ENCODE measurements at regions not wholly inside any gene's neighbourhood (a gene's known extent, or its start where the extent isn't known, plus 50 kb on each side); places are given as distances from the start of the nearest gene placed in this dataset.

DNA sequence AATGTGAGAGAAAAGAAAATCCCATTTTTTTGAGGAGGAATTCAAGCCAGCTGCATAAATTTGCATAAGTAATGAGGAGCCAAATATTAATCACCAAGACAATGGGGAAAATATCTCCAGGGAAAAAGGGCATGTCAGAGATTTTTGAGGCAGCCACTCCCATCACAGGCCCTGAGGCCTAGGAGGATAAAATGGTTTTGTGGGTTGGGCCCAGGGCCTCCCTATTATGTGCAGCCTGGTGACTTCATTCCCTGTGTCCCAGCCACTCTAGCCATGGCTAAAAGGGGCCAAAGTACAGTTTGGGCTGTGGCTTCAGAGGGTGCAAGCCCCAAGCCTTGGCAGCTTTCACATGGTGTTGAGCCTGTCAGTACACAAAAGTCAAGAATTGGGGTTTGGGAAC is 1051.0 kb upstream of the FOXG1 start:
- H3K36me3 ChIP-seq (ENCODE audit: low read length) = no peaks in the 10 kb centered on the region
- no peak overlapping the region for H3K4me3 ChIP-seq (ENCODE audit: insufficient read depth, low read length, poor library complexity, severe bottlenecking)
- H3K27ac ChIP-seq (ENCODE audit: low read depth, low read length) = no peak overlapping the region
- peaks cover 13% of the 10 kb centered on the region; the same call in 1 of the 2 replicates for H3K9me3 ChIP-seq (ENCODE audit: insufficient read depth, low read length)
- no peaks in the 10 kb centered on the region for H3K9me2 ChIP-seq (replicated peaks; ENCODE audit: insufficient read depth, low read length)
- H3F3A ChIP-seq (ENCODE audit: insufficient read depth) = no peaks in the 10 kb centered on the region
- no peaks in the 10 kb centered on the region for H4K20me1 ChIP-seq (ENCODE audit: low read depth, low read length)
- H3K9ac ChIP-seq (ENCODE audit: low read length) = no peak overlapping the region
- H2AFZ ChIP-seq (ENCODE audit: low read depth, low read length, severe bottlenecking) = no peak overlapping the region
- no peaks in the 10 kb centered on the region for H3K27me3 ChIP-seq (ENCODE audit: low read length)
- no peaks in the 10 kb centered on the region for H3K79me2 ChIP-seq (ENCODE audit: insufficient read depth, low read length)
- no peak overlapping the region for H3K4me2 ChIP-seq (ENCODE audit: low read depth, low read length, poor library complexity, severe bottlenecking)
- TF ChIP-seq, protein P1, sequence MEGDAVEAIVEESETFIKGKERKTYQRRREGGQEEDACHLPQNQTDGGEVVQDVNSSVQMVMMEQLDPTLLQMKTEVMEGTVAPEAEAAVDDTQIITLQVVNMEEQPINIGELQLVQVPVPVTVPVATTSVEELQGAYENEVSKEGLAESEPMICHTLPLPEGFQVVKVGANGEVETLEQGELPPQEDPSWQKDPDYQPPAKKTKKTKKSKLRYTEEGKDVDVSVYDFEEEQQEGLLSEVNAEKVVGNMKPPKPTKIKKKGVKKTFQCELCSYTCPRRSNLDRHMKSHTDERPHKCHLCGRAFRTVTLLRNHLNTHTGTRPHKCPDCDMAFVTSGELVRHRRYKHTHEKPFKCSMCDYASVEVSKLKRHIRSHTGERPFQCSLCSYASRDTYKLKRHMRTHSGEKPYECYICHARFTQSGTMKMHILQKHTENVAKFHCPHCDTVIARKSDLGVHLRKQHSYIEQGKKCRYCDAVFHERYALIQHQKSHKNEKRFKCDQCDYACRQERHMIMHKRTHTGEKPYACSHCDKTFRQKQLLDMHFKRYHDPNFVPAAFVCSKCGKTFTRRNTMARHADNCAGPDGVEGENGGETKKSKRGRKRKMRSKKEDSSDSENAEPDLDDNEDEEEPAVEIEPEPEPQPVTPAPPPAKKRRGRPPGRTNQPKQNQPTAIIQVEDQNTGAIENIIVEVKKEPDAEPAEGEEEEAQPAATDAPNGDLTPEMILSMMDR (IDR thresholded peaks at IDR 0.05; ENCODE audit: insufficient read depth, low read length, poor library complexity, severe bottlenecking) = no peak
- TF ChIP-seq EZH2phosphoT487 (conservative IDR thresholded peaks at IDR 0.05; ENCODE audit: low read length) = no peak

DNA sequence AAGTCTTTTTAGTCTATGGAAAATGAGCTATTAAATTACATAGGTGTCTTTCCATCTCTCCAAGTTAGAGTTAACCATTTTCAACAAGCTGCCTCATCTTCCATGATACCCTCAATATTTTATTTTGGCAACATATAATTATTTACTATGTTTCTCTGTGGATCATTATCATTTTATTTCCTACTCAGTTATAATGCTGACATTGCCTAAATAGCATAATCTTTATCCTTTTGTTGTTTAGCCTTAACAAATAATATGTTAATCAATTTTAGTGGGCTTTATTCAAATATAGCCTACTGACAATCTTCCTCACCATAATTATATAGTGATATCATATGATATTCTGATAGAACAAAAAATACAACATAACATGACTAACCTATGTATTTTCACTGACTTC is 1044.8 kb upstream of the FOXG1 start:
- Histone ChIP-seq H3F3A (ENCODE audit: insufficient read depth) (no peaks in the 10 kb centered on the region), H3K9me3 (ENCODE audit: insufficient read depth, low read length) (peaks cover 16% of the 10 kb centered on the region; the same call in 1 of the 2 replicates), H3K4me3 (ENCODE audit: insufficient read depth, low read length, poor library complexity, severe bottlenecking) (no peak overlapping the region), H3K4me2 (ENCODE audit: low read depth, low read length, poor library complexity, severe bottlenecking) (no peak overlapping the region), H4K20me1 (ENCODE audit: low read depth, low read length) (no peaks in the 10 kb centered on the region), H3K27me3 (ENCODE audit: low read length) (no peaks in the 10 kb centered on the region), H3K9ac (ENCODE audit: low read length) (no peak overlapping the region), H3K9me2 (replicated peaks; ENCODE audit: insufficient read depth, low read length) (no peaks in the 10 kb centered on the region), H2AFZ (ENCODE audit: low read depth, low read length, severe bottlenecking) (no peak overlapping the region), H3K79me2 (ENCODE audit: insufficient read depth, low read length) (no peaks in the 10 kb centered on the region), H3K36me3 (ENCODE audit: low read length) (no peaks in the 10 kb centered on the region), H3K27ac (ENCODE audit: low read depth, low read length) (no peak overlapping the region)
- TF ChIP-seq, protein P1 (IDR thresholded peaks at IDR 0.05; ENCODE audit: insufficient read depth, low read length, poor library complexity, severe bottlenecking) = no peak
- no peak for TF ChIP-seq EZH2phosphoT487 (conservative IDR thresholded peaks at IDR 0.05; ENCODE audit: low read length)

DNA sequence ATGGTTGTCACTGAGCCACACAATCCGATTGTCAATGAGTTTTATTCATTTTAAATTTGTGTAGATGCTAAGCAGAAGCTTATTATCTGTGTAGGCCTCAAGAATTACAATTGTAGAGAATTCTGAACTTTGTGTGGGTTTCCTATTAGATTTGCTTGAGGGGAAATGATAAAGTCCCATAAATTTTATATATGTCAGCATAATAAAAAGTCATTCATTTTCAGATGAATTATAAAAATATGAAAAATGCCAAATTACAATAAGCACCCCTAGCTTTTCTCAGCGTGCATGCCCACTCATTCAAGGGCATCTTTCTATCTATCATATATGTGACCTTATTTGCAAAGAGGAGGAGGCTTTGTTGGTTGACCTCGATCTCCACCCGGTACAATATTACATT is 1041.1 kb upstream of the FOXG1 start:
- no peak overlapping the region for H2AFZ ChIP-seq (ENCODE audit: low read depth, low read length, severe bottlenecking)
- H4K20me1 ChIP-seq (ENCODE audit: low read depth, low read length) = no peaks in the 10 kb centered on the region
- no peak overlapping the region for H3K27ac ChIP-seq (ENCODE audit: low read depth, low read length)
- H3K27me3 ChIP-seq (ENCODE audit: low read length) = no peaks in the 10 kb centered on the region
- H3K9me2 ChIP-seq (replicated peaks; ENCODE audit: insufficient read depth, low read length) = no peaks in the 10 kb centered on the region
- TF ChIP-seq, protein P1 (IDR thresholded peaks at IDR 0.05; ENCODE audit: insufficient read depth, low read length, poor library complexity, severe bottlenecking) = no peak
- TF ChIP-seq EZH2phosphoT487 (conservative IDR thresholded peaks at IDR 0.05; ENCODE audit: low read length) = no peak
- H3K79me2 ChIP-seq (ENCODE audit: insufficient read depth, low read length) = no peaks in the 10 kb centered on the region
- no peak overlapping the region for H3K4me3 ChIP-seq (ENCODE audit: insufficient read depth, low read length, poor library complexity, severe bottlenecking)
- H3K9ac ChIP-seq (ENCODE audit: low read length) = no peak overlapping the region
- H3F3A ChIP-seq (ENCODE audit: insufficient read depth) = no peaks in the 10 kb centered on the region
- no peaks in the 10 kb centered on the region for H3K36me3 ChIP-seq (ENCODE audit: low read length)
- H3K9me3 ChIP-seq (ENCODE audit: insufficient read depth, low read length) = peaks cover 9% of the 10 kb centered on the region; the same call in 1 of the 2 replicates
- H3K4me2 ChIP-seq (ENCODE audit: low read depth, low read length, poor library complexity, severe bottlenecking) = no peak overlapping the region

Measured in SU-DHL-6 (cell line).